ENCODE measurements at regions not wholly inside any gene's neighbourhood (a gene's known extent, or its start where the extent isn't known, plus 50 kb on each side); places are given as distances from the start of the nearest gene placed in this dataset.

DNA sequence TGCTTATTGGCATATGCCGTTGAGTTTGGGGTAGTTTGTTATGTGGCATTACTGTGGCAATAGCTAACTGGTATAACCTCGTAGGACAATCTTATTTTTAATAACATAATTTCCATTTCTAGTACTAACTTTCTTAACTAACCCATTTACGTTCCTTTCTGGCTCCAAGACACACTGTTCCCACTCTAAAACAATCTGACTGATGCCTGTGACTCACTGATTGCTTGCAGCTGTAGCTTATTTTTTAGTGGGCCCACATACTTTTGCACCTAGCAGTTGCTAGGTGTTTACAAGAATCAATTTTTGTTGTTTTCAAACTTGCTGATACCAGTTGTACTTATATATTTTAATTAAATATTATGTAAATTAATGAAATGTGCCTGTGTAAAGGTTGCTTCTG, 52.2 kb downstream of the FAT3 start:
- no peak for DNase-seq

- no peak for DNase-seq
These were observed 53.3 kb downstream of the FAT3 start for GRCh38 chr11:92277871-92278270.

DNA sequence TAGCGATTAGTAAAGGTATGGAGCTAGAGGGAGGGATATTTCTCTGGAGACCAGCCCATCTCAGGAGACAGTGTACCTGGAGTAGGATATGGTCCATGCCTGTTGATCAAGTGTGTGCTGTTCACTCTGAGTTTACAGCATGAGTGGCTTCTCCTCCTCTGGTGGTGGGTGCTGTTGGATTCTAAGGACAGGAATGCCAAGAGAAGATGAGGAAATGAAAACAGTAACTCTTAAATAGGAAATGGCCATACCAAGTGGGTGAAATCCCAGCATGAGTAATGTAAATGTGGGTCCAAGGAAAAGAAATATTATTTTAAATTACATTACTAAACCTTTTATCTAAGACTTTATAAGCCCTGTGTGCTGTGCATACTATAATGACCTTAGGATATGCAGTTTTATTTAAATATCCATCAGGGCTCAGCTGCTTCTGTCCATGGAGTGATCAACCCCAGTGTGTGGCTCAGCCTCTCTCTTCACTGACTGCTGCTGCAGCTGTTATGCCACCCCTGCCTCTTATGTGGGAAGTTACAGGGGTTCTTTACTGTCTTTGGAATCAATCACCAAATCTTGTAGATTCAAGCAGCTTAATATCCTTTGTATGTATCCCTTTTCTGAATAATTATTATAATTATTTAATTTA, 54.3 kb downstream of the FAT3 start:
- DNase-seq = no peak

DNA sequence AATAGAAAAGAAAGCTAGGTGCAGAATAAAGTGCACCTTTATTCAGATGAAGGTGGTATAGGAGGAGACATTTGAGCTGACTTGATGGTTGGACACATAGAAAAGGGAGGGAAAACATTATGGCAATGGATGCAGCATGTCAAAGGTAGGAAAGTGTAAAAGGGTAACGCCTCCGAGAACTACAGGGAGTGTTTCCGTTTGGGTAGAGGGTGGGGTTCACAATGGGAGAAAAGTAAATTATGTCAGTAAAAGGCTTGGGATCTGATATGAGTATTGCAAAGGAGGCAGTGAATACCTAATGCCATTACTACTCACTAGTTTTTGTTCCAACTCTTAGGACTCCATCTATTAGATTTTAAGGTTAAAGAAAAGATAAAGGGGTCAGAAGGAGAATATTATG, 59.5 kb downstream of the FAT3 start:
- no peak for DNase-seq

- no peak for DNase-seq
These were observed 59.9 kb downstream of the FAT3 start for GRCh38 chr11:92284558-92284957.

DNA sequence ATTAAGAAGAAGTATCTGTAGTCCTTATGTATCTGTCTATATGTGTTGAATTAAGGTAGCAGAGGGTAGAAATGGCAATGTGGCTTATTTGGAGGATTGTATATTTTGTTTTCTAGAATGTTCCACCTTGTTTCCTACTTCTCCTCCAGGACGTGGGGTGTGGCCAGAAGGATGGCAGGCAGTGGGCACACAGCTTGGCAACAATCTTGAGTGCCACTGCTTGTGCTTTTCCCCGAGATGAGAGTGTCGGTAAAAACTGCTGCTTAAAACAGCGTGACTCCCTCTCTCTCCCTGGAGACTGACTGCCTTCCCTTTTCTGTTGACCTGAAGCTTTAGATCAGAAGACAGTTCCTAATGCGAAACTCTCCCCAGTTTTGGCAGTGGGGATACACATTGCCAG, 61.2 kb downstream of the FAT3 start:
- DNase-seq = no peak

DNA sequence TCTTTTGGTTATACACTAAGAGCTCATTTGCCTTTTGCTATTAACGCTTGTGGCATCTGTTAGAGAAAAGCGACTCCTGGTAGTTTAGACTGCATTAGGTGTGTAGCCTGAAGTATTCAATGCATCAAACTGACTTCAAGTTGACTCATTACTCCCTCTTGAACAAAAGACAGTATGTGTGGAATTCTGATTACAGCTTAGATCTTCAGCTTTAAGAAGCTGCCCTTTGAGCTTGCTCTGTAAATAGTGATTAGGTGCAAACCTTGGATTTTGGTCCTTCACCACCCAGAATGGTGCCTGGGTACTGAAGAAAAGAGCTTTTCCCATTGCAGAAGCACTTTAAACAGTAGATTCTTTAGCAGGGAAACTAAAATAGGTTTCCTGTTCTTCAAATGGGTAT, 62.1 kb downstream of the FAT3 start:
- no peak for DNase-seq

GRCh38 chr11:92295175-92296137, 70.8 kb downstream of the FAT3 start:
- DNase-seq = no peak

DNA sequence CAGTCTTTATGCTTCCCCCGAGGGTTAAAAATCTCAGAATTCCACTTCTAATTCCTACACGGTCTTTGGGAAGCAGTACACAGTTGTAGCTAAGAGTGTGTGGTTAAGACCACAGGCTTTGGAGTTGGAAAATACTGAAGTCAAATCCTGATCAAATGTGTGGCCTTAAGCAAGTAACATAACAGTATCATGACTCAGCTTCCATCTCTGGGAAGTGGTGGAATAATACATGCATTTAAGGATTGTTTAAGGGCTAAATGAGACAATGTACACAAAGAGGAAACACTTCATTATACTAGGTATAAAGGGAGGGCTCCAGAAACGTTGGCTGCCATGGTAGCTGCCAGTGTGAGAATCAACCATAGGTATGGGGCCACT, 71.5 kb downstream of the FAT3 start:
- DNase-seq = no peak

- DNase-seq = no peak
These were observed 73.2 kb downstream of the FAT3 start for GRCh38 chr11:92297567-92298553.

DNA sequence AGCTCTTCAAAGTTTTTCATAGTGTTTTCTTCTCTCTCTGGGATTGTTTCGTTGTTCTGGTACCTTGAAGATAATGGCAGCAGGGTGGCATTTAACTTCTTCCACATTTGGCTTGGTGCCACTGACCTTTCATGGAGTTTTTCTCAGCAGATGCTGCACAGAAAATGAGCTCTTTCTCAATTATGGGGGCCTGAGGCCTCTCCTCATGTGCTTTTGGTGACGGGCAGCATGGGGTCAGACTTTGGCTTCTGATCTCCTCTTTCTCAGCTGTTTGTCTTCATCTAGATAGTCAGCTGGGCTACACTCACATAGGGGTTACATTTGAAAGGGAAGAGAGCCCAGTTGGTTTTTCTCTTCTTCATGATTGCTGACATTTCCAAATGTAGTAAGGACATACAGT, 76.3 kb downstream of the FAT3 start:
- DNase-seq = no peak

DNA sequence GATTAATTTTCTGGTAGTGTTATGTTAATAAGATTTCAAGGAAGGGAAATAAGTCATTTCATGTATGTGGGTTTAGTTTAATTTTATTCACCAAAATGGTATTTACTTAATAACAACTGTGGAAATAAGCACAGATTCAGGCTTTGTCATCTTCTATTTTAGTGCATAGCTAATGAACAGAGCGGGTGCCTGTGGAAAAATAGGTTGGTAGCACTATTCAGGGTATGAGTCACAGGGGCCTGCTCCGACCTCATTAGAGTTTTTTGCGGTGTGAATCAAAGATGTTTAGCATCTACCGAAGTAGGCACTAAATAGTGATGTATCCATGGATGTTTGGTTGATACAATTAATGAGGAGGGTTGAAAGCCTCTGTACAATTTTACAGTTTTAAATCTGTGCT, 78.2 kb downstream of the FAT3 start:
- DNase-seq = no peak

GRCh38 chr11:92304271-92304670, 79.7 kb downstream of the FAT3 start:
- no peak for DNase-seq

DNA sequence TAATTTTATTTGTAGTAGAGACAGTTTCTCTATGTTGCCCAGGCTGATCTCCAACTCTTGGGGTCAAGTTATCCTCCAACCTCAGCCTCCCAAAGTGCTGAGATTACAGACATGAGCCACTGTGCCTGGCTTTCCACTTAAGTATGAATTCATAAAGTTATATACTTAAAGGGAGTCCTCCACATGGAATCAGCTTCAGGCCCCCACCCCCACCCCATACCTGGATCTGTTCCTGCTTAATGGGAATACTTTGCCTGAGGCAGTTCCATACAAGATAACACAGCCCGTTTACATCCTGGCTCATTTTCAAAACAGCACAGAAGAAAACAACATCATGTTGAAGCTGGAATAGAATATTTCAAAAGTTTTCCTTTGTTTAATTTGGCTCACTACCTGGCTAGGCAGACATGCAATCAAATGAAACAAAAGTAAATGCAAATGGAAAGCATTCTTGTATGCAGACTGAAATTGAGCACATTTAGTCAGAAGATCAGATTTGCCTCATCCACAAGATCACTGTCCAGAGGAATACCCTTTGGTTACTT, 82.4 kb downstream of the FAT3 start:
- no peak for DNase-seq

DNA sequence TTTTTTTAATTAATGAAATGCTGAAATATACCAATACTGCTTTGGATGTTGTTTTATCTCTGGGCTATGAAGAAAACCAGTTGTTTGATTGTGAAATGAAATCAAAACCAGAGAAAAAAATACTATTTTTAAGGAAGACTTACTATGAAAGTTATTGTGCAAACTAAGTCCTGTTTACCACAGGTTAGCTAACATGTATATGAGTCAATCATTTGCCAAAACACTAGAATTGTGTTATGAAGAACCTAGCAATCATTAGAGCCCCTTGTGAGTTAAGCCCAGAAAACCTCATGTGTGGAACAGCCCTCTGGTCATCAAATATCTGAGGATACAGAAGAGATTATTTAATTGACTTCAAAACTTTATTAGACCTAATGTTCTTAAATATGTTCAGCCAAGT, 83.7 kb downstream of the FAT3 start:
- DNase-seq = no peak

- no peak for DNase-seq
These were observed 87.2 kb downstream of the FAT3 start for GRCh38 chr11:92311616-92312449.

DNA sequence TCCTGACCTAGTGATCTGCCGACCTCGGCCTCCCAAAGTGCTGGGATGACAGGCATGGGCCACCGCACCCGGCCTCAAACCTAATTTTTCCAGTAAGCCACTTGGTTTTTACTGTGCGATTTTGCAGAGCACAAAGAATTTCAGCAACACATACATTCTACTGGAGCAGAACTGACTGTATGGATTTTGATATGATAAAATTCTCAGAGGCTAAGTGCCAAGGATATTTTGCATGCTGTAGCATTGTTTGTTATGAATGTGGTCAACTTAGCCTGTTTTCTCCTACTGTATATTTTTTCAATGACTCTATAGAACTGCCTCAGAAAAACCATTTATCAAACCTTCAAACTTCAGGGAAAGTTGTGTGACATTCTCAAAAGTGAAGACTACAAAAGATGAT, 89.2 kb downstream of the FAT3 start:
- DNase-seq = no peak

GRCh38 chr11:92314499-92314898, 89.9 kb downstream of the FAT3 start:
- no peak for DNase-seq

- DNase-seq = no peak
These were observed 91.6 kb downstream of the FAT3 start for GRCh38 chr11:92316106-92316809.

DNA sequence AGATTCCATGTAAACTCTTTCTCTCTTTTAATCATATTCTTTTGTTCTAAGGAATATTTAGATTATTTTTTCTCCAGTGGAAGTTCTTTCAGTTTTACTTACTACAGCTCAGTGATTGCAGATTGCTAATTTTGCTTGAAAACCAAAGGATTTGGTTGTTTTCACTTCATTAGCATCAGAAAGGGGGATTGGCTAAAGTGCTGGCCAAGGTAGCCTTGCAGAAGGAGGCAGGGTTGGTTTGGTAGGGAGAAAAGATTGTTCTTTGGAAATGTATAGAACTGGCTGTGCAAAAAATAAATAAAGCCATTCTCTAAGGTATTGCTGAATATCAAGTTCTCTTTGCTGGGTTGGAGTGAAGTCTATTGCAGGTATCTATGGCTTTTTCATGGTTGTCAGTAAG, 92.6 kb downstream of the FAT3 start:
- no peak for DNase-seq

- DNase-seq = no peak
These were observed 93.1 kb downstream of the FAT3 start for GRCh38 chr11:92317721-92318120.
